H1 (cell line): ENCODE measurements at regions not wholly inside any gene's neighbourhood (a gene's known extent, or its start where the extent isn't known, plus 50 kb on each side); places are given as distances from the start of the nearest gene placed in this dataset.
A peak's percentile ranks its signal among the peaks of the same experiment; 100 is the strongest.

Experiments used
- CHD7 ChIP-seq: fragments of 300-600 bp; sonication (generic); IDR thresholded peaks from 2 replicates; pipeline ENCODE4 v1.7.1; 2012; ENCODE audit warnings: low read length, moderate library complexity, mild to moderate bottlenecking, inconsistent platforms; ENCODE audit not compliant: insufficient replicate concordance
- TCF12 ChIP-seq: IDR thresholded peaks from 2 replicates; pipeline ENCODE4 v1.6.1; 2011; ENCODE audit warnings: low read depth, mild to moderate bottlenecking, low read length

GRCh38 chr17:68732301-68732749, 131.2 kb upstream of the FAM20A start (continued):
- TF ChIP-seq CHD7: peak; percentile 86
- no peak for TF ChIP-seq TCF12
